ENCODE measurements at regions not wholly inside any gene's neighbourhood (a gene's known extent, or its start where the extent isn't known, plus 50 kb on each side); places are given as distances from the start of the nearest gene placed in this dataset.

GRCh38 chr9:70478963-70479641 is 64.6 kb upstream of the KLF9 start:
- ATAC-seq: peak; percentile 70
- peak overlapping the region; percentile 32 for H3K4me3 ChIP-seq

GRCh38 chr9:70477907-70478480 is 63.5 kb upstream of the KLF9 start:
- intact Hi-C loops (cut with DNase I): loop anchor here (5.0 kb wide), 1 partner anchor 56 kb away; no protein-coding TSS in a partner anchor
- H3K27ac ChIP-seq: peak overlapping the region; percentile 97
- no peaks in the 10 kb centered on the region for H3K9me3 ChIP-seq
- H3K36me3 ChIP-seq: no peaks in the 10 kb centered on the region
- H3K27me3 ChIP-seq: no peaks in the 10 kb centered on the region
- ATAC-seq: peak; percentile 61
- peaks cover 84% of the 10 kb centered on the region for H3K4me1 ChIP-seq
- DNase-seq: no peak
- TF ChIP-seq CTCF (IDR thresholded peaks at IDR 0.05): no peak
- no peak overlapping the region for H3K4me3 ChIP-seq

More at GRCh38 chr9:70478963-70479641, 64.6 kb upstream of the KLF9 start:
- peak overlapping the region; percentile 97 for H3K27ac ChIP-seq
- intact Hi-C loops (cut with DNase I): loop anchor here (5.0 kb wide), 1 partner anchor 57 kb away; no protein-coding TSS in a partner anchor
- no peak for TF ChIP-seq CTCF (IDR thresholded peaks at IDR 0.05)
- no peak for DNase-seq
- H3K27me3 ChIP-seq: no peaks in the 10 kb centered on the region
- no peaks in the 10 kb centered on the region for H3K9me3 ChIP-seq
- no peaks in the 10 kb centered on the region for H3K36me3 ChIP-seq
- peaks cover 78% of the 10 kb centered on the region for H3K4me1 ChIP-seq

- Histone ChIP-seq H3K4me3 (no peak overlapping the region), H3K4me1 (peaks cover 84% of the 10 kb centered on the region), H3K27ac (peak overlapping the region; percentile 97), H3K9me3 (no peaks in the 10 kb centered on the region), H3K27me3 (no peaks in the 10 kb centered on the region), H3K36me3 (no peaks in the 10 kb centered on the region)
- DNase-seq (no peak), ATAC-seq (no peak)
- intact Hi-C loops (cut with DNase I): loop anchor here (5.0 kb wide), 1 partner anchor 55 kb away; no protein-coding TSS in a partner anchor
- TF ChIP-seq CTCF (IDR thresholded peaks at IDR 0.05): no peak
Measured at GRCh38 chr9:70477146-70477745, 62.8 kb upstream of the KLF9 start.

DNA sequence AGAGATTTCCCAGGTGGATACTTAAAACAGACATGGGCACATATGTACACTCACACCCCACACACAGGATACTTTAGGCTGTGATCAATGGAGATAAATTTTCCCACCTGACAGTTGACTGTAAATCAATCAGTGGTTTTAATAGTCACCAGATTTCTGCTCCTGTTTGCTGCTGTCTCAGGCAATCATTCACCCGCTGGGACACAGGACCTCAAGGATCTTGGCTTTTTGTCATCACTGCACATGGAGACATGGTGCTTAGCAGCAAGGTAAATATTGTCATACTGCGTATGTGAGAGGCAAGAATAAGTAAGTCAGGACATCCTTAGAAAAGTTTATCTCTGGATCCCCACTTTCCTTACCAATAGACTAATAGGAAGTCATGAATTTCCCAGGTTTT is 60.8 kb upstream of the KLF9 start:
- intact Hi-C loops (cut with DNase I): loop anchor here (5.0 kb wide), 1 partner anchor 53 kb away; no protein-coding TSS in a partner anchor
- Histone ChIP-seq H3K4me3 (no peak overlapping the region), H3K4me1 (peaks cover 79% of the 10 kb centered on the region), H3K27me3 (no peaks in the 10 kb centered on the region), H3K36me3 (no peaks in the 10 kb centered on the region), H3K9me3 (no peaks in the 10 kb centered on the region), H3K27ac (peak overlapping the region; percentile 52)
- peak; percentile 13 for ATAC-seq
- DNase-seq: no peak
- no peak for TF ChIP-seq CTCF (IDR thresholded peaks at IDR 0.05)

DNA sequence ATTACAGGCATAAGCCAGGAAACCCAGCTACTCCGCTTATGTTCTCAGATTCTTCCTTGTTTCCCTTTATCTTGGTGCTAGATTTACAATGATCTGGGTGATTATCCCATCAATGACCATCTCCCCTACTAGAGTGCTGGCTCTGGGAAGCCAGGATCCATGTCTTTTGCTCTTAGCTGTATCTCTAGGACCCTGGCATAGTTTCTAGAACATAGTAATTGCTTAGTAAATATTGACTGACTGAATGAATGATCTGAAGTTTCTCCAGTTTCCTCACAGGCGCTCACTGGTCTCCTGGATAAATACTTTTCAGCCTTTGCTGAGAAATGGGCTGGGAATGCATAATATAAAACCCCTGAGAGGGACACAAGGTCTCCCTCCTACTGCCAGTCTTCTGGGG is 60.0 kb upstream of the KLF9 start:
- Histone ChIP-seq H3K4me1 (peaks cover 79% of the 10 kb centered on the region), H3K36me3 (no peaks in the 10 kb centered on the region), H3K27me3 (no peaks in the 10 kb centered on the region), H3K4me3 (no peak overlapping the region), H3K9me3 (no peaks in the 10 kb centered on the region), H3K27ac (peak overlapping the region; percentile 52)
- DNase-seq (no peak), ATAC-seq (peak; percentile 5)
- intact Hi-C loops (cut with DNase I): no loop called here
- no peak for TF ChIP-seq CTCF (IDR thresholded peaks at IDR 0.05)
